Adipocyte (in vitro differentiated cells): ENCODE measurements at regions not wholly inside any gene's neighbourhood (a gene's known extent, or its start where the extent isn't known, plus 50 kb on each side); places are given as distances from the start of the nearest gene placed in this dataset.

ENCODE experiments used
- DNase-seq: peaks from one replicate; pipeline ENCODE4 v3.0.0-alpha.2; 2015; ENCODE audit warnings: low read depth
- H3K27me3 ChIP-seq: replicated peaks from 2 replicates; pipeline ENCODE4 v1.7.0; 2013; ENCODE audit warnings: mild to moderate bottlenecking, low read length, moderate library complexity; ENCODE audit not compliant: control insufficient read depth, insufficient read depth
- H3K36me3 ChIP-seq: 2 replicates; pipeline ENCODE4 v1.7.0; 2013; ENCODE audit warnings: low read length, mild to moderate bottlenecking, moderate library complexity; ENCODE audit not compliant: control insufficient read depth, insufficient read depth, severe bottlenecking
- H3K4me1 ChIP-seq: 2 replicates; pipeline ENCODE4 v1.7.0; 2013; ENCODE audit warnings: mild to moderate bottlenecking, low read length, moderate library complexity; ENCODE audit not compliant: control insufficient read depth, insufficient read depth
- H3K4me3 ChIP-seq: 2 replicates; pipeline ENCODE4 v1.7.0; 2013; ENCODE audit warnings: mild to moderate bottlenecking, low read length, moderate library complexity
- H3K9ac ChIP-seq: 2 replicates; pipeline ENCODE4 v1.7.0; 2013; ENCODE audit warnings: mild to moderate bottlenecking, low read length, moderate library complexity
- H3K9me3 ChIP-seq: 2 replicates; pipeline ENCODE4 v1.7.0; 2013; ENCODE audit warnings: mild to moderate bottlenecking, low read length, moderate library complexity; ENCODE audit not compliant: control insufficient read depth

DNA sequence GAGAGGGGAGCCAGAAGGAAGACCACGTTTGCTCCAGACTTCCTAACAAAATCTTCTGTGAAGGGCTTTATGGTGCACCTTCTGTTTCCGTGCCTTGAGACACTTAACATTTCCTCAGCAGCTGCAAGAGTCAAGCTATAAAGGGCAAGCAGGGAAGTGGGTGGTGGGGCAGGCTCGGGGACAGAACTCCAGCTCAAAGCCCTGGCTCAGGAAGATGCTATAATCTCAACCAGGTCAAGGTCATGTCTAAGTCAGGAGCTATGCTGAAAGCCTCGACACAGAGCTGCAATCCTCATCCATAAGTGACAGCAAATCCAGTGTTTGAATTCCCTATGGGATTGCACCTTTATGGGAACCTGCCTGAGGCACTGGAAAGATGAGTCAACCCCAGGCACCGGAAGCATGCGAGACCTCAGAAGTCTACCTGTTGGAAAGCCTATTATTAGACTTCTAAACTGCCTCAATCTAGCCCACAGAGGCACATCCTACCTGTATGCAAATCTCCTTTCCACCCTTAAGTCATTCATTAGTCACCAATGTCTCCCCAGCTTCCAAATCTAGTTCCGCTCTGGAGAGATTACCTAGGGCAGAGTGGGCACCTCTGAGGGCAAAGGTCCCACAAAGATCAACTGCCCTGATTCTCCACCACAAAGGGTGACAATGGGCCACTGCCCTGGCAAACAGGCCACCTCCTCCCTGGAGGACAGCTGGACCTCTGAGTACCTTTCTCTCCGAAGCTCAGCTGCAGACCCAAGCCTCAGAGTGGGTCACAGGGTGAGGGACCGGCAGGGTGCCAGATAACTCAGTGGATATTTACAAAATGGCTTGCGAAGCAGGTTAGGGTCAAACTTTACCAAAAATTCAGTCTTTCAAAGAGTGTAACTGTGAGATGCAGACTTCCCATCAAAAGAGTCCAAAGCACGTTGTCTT is 287.0 kb downstream of the CDC5L start:
- Histone ChIP-seq H3K4me1 (peaks cover 8% of the 10 kb centered on the region), H3K27me3 (no peaks in the 10 kb centered on the region), H3K9me3 (no peaks in the 10 kb centered on the region), H3K4me3 (no peak overlapping the region), H3K36me3 (no peaks in the 10 kb centered on the region), H3K9ac (no peak overlapping the region)
- no peak for DNase-seq

DNA sequence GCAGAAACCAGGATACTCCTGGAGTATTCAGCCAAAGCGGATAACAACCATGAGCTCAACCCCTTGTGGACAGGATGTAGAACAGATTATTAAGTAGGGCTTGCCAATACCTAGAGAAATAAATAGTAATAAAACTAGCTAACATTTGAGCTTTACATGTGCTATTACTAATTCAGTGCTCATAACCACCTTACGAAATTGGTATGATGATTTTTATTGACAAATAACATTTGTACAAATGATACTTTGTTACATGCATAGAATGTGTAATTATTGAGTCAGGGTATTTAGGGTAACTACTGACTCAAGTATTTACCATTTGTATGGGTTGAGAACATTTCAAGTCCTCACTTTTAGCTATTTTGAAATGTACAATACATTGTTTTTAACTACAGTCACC is 287.9 kb downstream of the CDC5L start:
- no peak overlapping the region for H3K4me3 ChIP-seq
- H3K4me1 ChIP-seq, result peaks cover 7% of the 10 kb centered on the region
- DNase-seq, result no peak
- H3K27me3 ChIP-seq, result no peaks in the 10 kb centered on the region
- H3K9ac ChIP-seq, result no peak overlapping the region
- no peaks in the 10 kb centered on the region for H3K36me3 ChIP-seq
- H3K9me3 ChIP-seq, result no peaks in the 10 kb centered on the region

DNA sequence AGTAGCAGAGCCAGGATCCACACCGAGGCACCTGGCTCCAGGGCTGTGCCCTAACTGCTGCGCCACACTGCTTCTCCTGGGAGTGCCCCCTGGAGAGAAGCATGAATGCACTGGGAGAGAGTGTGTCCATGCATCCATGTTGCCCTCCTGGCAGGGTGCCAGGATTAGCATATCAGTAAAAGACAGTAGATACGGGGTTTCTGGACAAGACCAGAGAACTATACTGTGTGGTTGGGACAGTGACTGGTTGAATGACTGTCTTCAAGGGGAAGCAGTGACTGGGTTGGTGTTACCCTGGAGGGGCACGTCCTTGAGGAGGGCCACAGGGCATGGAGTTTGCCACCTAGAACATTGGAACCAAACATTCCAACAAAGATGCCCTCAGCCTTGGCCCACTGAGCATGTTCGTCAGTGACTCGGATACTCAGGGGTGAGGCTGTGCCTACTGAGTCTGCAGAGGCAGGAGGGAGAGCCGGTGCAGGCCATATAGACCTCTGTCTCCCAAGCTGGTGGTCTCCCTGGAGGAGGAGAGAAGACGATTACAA is 288.8 kb downstream of the CDC5L start:
- Histone ChIP-seq H3K27me3 (no peaks in the 10 kb centered on the region), H3K4me3 (no peak overlapping the region), H3K9ac (no peak overlapping the region), H3K4me1 (peaks cover 3% of the 10 kb centered on the region), H3K36me3 (no peaks in the 10 kb centered on the region), H3K9me3 (no peaks in the 10 kb centered on the region)
- DNase-seq, result no peak

DNA sequence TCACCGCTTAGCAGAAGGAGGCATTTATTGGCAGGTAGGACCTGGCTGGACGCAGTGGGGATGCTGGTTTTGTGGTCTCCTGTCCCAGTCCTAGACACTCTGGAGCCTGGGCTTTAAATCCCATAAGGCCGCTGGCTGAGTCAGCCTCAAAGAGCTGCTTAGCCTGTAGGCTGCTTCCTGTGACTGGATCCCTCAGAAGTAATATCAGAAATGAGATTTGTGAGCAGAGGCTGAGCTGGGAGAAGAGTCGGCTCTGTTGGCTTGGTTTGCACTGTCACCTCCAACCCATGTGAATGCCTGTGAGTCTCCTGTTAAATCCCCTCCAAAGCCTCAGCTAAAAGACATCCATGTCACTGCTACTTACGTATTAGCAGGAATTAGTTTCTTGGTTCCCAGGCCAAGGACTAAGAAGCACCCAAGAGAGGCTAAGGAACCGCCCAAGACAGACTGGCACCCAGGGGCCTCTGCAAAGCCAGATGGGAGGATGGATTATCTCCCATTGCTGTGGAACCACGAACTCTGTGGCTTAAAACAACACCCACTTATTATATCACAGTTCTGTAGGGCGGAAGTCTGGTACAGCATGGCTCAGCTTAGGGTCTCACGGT is 289.4 kb downstream of the CDC5L start:
- Histone ChIP-seq H3K9me3 (no peaks in the 10 kb centered on the region), H3K9ac (no peak overlapping the region), H3K4me3 (no peak overlapping the region), H3K36me3 (no peaks in the 10 kb centered on the region), H3K27me3 (no peaks in the 10 kb centered on the region), H3K4me1 (peaks cover 3% of the 10 kb centered on the region)
- DNase-seq, result no peak

DNA sequence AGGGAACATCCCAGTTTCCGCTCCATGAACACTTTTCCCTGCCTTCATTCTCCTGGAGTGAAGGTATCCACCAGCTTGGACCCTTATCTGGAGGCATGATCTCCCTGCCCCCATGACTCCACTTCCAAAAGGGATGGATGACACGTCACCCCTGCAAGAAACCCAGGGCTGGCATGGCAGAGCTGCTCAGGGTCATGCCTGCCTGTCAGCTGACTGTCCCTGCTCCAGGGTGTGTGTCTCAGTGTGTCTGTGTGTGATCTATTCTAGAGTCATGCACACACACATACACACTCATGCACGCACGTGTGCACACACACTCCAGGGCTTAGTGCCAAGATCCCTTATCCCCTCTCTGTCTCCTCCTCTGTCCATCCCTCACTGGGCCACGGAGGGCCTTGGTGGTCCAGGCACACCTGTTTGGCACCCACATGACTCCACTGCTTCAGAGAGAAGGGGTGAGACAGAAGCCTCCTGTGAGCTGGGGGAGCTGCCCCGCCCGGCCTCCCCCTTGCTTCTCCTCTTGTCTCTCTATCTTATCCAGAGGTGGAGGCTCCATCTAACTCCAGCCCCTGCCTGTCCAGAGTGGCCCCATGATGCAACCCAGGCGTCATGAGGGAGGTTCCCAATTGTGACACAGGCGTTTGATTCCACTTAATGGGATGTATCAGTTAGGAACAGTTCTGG is 290.9 kb downstream of the CDC5L start:
- Histone ChIP-seq H3K9me3 (no peaks in the 10 kb centered on the region), H3K9ac (no peak overlapping the region), H3K4me1 (peaks cover 3% of the 10 kb centered on the region), H3K36me3 (no peaks in the 10 kb centered on the region), H3K4me3 (no peak overlapping the region), H3K27me3 (no peaks in the 10 kb centered on the region)
- DNase-seq, result no peak

DNA sequence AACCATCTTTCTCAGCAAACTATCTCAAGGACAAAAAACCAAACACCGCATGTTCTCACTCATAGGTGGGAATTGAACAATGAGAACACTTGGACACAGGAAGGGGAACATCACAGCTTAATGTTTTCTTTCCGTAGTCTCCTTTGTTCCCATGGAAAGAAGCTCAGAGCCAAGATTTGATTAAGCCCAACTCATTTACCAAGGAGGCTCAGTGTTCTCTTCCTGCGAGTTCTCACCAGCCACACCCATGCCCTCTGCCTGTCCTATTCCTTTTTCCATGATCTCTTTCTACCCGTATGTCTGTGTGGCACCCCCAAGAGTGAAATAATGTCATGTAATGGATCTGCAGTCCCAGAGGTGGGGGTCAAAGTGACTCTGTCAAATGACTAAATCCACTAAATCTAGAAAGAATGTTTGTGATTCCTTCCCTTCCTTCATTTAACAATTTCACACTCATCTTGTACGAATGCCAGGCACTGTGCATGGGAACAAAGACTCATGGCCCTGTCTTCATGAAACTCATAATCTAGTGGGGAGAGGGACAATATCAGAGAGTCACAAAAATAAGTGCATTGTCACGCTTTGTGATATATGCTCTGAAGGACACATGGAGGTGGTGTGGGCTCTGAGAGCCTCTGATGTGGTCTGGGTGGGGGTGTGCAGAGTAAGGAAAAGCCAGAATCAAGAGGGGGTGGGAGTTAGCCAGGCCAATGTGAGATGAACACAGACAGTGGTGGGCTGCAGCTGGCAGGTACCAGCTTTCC is 292.1 kb downstream of the CDC5L start:
- H3K9me3 ChIP-seq, result no peaks in the 10 kb centered on the region
- no peaks in the 10 kb centered on the region for H3K27me3 ChIP-seq
- no peak for DNase-seq
- H3K36me3 ChIP-seq, result no peaks in the 10 kb centered on the region
- H3K4me3 ChIP-seq, result no peak overlapping the region
- no peak overlapping the region for H3K9ac ChIP-seq
- H3K4me1 ChIP-seq, result peaks cover 3% of the 10 kb centered on the region

DNA sequence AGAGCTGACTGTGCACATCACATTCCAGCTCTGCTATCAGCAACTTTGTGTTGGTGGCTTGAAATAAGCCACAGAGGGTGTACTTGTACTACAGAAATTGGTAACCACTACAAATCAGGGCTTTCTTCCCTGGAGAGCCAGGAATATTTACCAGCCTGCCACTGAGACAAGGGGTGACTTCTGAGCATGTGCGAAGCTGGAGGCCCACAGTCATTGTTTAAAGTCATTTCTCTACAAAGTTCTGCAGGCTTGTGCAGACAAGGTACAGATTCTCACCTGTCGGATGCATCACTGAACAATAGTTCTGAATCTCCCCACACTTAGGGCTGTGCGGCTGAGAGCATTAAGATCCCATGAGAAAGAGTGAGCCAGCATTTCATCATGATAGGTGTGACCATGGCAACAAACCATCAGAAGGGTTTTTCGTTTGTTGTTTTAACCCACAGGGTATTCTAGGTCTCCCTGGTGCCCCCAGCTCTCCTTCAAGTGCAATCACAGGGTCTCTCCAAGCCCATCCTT is 292.8 kb downstream of the CDC5L start:
- no peak for DNase-seq
- Histone ChIP-seq H3K27me3 (no peaks in the 10 kb centered on the region), H3K36me3 (no peaks in the 10 kb centered on the region), H3K9ac (no peak overlapping the region), H3K4me3 (no peak overlapping the region), H3K9me3 (no peaks in the 10 kb centered on the region), H3K4me1 (peaks cover 1% of the 10 kb centered on the region)

DNA sequence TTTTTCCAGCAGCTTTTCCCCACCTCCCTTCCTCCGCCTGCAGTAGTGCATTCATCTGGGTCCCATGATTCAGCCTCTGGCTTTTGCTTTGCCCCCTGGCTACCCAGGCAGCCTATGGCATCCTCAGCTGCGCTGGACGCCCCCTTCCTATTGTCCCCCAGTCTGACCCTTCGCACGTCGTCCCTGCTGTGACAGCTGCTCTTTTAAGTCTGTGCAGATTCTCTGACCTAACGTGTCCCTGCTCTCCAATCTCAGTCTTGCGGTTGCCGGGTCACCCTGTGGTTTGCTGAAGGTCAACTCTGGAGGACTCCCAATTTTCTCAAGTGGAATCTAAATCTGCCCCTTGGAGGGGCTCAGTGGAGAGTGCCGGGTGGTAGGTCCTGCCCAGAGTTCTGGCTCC is 294.3 kb downstream of the CDC5L start:
- no peaks in the 10 kb centered on the region for H3K36me3 ChIP-seq
- H3K4me3 ChIP-seq, result no peak overlapping the region
- no peak for DNase-seq
- H3K9me3 ChIP-seq, result peaks cover 4% of the 10 kb centered on the region
- H3K4me1 ChIP-seq, result no peaks in the 10 kb centered on the region
- H3K27me3 ChIP-seq, result no peaks in the 10 kb centered on the region
- H3K9ac ChIP-seq, result no peak overlapping the region

DNA sequence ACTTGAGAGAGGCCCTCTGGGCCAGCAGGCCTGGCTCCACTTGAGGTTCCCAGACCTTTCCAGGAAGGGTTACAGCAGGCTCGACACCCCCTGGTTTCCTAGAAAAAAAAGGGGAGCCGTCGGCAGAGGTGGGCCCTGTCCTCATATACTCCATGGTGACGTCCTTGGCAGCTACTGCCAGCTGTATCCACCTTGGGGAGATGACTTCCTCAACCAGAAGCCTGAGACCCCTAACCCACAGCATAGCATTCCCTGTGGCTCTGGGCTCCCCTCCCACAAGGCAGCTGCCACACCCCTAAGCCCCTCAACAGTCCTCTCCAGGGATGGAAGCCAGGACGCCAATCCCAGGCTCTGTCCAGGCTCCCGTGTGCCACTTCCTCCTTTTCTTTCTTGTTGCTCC is 294.8 kb downstream of the CDC5L start:
- H3K4me3 ChIP-seq, result no peak overlapping the region
- H3K27me3 ChIP-seq, result no peaks in the 10 kb centered on the region
- H3K36me3 ChIP-seq, result no peaks in the 10 kb centered on the region
- no peak overlapping the region for H3K9ac ChIP-seq
- H3K4me1 ChIP-seq, result no peaks in the 10 kb centered on the region
- peaks cover 4% of the 10 kb centered on the region for H3K9me3 ChIP-seq
- DNase-seq, result no peak

DNA sequence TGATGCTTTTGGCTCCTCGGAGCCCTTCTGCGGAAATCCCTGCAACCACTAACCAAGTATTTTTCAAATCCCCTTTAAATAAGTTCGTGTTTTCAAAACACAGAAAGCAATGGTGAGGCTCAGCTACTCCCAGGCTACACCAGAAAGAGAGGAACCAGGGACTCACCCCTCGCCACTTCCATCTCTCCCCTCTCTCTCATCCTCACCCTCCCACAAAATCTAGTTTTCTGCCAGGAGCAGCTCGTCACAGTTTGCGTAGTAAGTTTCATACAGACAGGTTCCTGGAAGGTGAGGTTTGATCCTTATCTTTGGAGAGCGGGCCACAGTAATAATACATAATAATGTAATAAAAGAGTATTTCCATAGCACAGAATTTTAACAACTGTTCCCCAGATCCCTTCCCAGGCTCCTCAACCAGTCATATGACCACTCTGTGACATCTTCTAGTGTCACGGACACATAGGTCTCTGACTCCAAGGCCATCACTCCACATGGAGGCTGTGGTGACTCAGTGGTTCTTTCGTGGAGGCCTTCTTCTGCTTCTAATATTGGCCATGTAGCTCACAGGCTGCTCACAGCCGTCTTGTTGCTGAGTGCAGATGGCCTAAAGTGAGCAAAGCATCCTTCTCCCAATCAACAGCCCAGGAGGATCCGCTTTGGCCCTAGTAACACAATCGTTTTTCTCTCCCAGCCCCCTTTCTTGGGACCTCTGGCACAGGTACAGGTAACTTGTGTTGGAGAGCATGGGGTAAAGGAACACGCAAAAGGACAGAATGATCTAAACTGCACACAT is 295.7 kb downstream of the CDC5L start:
- Histone ChIP-seq H3K4me1 (no peaks in the 10 kb centered on the region), H3K27me3 (no peaks in the 10 kb centered on the region), H3K4me3 (no peak overlapping the region), H3K36me3 (no peaks in the 10 kb centered on the region), H3K9ac (no peak overlapping the region), H3K9me3 (peaks cover 13% of the 10 kb centered on the region)
- no peak for DNase-seq
